HTR-8/SVneo (cell line): ENCODE measurements at regions not wholly inside any gene's neighbourhood (a gene's known extent, or its start where the extent isn't known, plus 50 kb on each side); places are given as distances from the start of the nearest gene placed in this dataset.
"Not testable (repeated sequence)": the region's sequence is repeated elsewhere in the genome, so short reads cannot be mapped to it uniquely, and the experiment has no call there.

ENCODE experiments used
- DNase-seq: peaks from one replicate; pipeline ENCODE4 v3.0.0; 2011; ENCODE audit warnings: low spot score, mixed read lengths; ENCODE audit not compliant: insufficient read length
- FAIRE-seq: peaks from 2 replicates; lab custom pipeline; 2011; peaks lifted over from hg19 to GRCh38; lab: Jason Lieb, UNC

DNA sequence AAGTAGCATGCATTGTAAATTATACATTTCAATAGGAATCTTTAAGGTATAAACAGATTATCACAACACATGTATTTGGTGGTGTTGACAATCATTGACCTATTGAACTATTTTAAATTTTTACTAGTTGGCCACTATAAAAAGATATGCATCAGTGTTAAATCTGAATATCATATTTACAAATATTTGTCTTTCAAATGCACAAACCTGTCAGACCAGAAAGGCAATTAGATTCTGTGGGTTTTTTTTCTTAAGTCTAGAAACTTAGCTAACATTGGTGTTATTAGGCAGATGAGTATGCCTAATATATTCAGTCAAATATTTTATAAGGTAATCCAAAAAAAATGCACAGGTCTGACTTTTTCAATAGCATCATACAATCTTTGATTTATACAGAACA is 241.4 kb upstream of the DGKB start:
- DNase-seq (no peak), FAIRE-seq (no peak)

DNA sequence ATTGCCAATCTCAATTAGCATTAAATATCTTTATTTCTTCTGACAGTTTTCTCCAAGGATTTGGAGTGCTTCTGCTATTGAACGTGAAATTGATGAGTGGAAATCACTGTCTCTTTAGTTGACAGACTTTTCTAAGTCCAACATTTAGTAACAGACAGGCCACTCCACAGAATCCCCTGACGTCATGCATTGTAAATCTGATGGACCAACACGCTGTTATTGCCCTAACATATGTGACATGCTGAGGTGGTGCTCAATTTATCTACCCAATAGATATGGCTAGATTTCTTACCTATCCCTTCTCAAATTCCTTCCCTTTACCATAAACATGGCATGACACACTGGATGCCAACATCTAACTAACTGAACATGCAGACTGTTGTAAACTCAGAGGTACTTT is 240.6 kb upstream of the DGKB start:
- FAIRE-seq, result no peak

DNA sequence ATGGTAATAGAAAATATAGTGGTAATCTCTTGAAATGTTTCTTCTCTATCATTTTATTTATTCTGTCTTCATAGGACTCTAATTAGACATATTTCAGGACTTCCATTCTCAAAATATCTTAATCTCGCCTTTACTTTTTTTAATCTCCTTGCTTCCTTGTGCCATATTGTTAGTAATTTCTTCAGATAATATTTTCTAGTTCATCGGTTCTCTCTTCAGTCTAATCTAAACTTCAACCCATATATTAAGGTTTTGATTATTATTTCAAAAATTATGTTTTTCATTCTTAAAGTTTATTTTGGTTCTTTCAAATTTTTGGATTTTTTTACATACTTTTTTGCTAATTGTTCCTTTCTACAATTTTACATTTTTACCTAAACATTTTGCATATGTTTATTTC is 237.9 kb upstream of the DGKB start:
- DNase-seq, result no peak
- no peak for FAIRE-seq

More for the DNA sequence above, 240.6 kb upstream of the DGKB start:
- DNase-seq, result no peak

DNA sequence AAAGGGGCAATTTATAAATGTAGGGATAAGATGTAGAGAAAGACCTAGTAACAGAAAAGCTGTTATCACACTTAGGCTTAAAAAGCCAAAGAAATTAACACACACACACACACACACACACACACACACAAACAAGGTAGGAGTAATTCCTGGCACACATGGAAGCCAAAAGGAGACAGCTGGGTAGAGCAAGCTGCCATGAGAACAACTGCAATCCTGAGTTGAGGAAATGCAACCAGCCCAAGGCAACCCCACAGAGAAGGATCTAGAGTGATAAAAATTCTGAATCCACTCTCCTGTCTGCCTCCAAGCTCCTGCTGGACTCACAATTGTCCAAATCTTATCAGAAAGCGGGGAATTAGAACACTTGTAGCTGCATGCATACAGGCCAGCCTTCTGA is 229.1 kb upstream of the DGKB start:
- FAIRE-seq (no peak), DNase-seq (no peak)

DNA sequence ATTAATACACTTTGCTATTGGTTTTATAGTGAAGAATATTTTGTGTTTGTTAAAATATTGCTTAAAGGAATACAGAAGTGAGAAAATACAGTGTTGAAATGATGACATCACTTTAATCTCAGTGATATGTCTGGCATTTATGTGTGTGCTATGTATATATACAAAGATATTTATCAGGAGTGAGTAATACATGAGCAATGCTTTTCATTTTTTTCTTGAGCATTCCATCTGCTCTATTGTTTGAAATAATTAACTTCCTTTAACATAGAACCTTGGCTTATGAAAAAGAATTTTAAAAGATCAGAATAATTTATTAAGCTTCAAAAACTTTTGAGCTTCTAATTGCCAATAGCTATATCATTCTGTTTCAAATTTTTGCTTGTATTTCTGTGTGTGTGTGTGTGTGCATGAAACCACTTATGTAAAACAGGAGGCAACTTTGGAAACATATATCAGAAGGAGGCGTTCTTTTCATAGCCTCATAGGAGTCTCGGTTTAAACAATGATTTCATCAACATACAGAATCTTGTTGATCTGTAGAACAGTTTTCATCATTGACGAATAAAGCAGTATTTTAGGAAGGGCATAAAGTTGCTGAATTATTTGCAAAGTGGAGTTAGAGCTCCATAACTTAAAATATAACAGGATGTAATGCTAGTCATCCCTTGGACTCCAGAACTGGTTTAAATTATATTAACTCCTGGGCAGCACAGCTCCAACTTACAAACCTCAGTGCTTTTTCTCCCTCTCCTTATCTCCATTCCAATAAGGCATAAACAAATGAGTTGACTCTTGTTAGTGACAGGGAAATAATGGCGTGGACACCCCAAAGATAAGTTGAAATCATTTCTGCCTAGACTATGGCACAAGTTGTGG is 228.4 kb upstream of the DGKB start:
- DNase-seq (peak; percentile 32), FAIRE-seq (no peak)

DNA sequence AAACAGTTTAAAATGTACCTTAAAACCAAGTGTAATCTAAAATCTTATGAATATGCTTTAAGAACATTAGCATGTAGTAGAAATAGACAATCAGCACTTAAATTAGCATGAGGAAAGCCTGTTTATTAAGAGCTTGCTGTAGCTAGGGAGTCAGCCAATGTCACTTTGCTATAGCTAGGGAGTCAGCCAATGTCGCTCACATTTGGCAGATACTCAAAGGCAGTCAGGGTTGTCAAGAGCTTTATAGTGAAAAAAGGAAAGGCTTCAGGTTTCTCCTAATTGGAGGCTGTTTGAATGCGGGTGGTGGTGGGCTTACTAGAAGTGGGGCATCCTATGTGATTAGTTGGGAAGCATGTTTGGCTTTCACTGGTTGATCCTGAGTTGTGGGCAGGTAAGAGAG is 226.2 kb upstream of the DGKB start:
- no peak for DNase-seq
- FAIRE-seq, result no peak

DNA sequence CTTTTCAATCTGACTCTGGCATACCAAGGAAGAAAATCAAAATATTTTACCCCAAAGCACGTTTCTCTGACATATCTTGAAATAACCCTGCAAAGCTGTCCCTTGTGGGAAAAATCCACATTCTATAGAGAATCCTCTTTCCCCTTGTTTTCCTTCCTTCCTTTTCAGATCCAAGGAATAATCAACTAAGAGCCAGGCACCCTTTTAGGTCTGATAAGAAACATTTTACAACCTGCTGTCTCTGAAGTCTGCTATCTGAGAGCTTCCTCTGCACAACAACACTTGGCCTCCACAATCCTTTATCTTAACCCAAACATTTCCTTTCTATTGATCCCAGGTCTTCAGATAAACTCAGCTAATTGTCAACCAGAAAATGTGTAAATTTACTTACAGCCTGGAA is 224.1 kb upstream of the DGKB start:
- not testable (repeated sequence) for FAIRE-seq, DNase-seq

DNA sequence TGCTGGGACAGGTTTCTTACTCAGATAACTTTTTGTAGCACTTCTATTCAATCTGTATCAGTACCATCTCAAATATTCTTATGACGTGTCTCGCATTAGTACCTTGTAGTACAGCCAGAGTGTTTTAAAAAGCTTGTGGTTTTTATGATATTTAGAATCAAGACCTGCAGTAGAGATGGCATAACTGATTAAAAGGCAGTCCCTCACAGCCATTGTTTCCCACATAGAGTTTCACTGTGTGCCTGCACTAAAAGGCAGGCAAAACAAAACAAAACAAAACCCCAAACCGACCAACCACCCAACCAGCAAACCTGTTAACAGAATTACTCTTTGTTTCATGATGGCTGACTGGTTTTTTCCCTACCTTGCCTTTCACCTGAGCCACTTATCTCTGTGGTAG is 221.3 kb upstream of the DGKB start:
- FAIRE-seq (no peak), DNase-seq (no peak)

DNA sequence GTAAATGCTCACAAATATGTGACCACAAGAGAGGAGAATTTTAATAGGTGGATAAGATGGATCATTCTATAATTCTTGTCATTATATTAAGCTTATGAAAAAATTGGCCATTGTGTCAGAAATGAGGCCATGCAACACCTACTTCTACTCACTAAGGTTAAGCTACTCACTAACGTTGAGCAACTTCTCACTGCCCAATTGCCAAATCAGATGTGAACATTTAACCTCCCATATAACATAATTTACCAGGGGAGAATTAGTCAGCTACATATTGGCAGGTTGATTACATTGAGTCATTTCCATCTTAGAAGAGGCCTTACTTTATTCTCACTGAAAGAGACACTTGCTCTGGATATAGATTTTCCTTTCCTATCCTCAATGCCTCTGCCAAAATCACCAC is 211.2 kb upstream of the DGKB start:
- DNase-seq (no peak), FAIRE-seq (no peak)

DNA sequence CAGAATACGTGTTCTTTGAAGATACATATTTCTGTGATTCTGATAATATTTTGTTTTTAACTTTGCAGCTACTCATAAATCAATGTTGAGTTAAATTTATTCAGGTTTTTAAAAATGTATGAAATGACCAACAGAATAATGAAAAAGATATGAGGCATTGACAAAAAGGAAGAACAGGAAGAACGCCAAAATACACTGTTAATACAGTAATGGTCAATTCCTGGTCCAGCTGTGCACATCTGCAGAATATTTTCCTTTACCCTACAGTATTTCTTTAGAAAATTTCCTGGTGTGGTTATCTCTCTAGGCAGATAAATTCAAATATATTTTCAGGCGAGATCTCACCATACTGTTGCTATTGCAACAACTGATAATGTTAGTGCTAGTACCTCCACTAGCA is 203.2 kb upstream of the DGKB start:
- DNase-seq (no peak), FAIRE-seq (no peak)

DNA sequence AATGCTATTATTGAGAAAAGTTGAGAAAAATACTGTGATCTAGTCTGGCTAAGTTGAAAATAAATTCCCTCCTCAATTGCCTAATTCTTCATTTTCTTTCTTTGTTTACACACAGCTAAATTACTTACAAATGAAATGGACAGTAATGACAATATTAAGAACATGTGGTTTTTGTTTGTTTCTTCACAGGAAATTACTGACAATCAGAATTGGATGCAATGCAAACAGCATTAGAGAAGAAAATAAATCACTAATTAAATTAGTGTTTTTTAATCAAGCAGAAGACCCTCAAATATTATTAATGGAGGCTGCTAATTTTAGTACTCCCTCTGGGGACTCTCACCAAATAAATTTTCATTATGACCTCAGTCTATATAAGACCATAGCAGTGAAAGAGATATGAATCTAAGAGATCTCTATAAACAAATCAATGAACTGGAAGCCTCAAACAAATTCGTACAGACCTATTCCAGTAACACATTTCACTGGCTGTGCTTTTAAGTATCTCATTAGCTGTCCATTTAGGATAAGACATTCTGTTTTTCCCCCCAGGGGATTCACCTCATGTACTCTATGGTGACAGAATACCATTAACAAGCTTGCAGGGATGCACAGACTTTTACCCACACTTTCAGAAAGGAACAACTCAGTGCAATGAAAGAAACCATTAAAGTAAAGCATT is 202.0 kb upstream of the DGKB start:
- DNase-seq (no peak), FAIRE-seq (no peak)

DNA sequence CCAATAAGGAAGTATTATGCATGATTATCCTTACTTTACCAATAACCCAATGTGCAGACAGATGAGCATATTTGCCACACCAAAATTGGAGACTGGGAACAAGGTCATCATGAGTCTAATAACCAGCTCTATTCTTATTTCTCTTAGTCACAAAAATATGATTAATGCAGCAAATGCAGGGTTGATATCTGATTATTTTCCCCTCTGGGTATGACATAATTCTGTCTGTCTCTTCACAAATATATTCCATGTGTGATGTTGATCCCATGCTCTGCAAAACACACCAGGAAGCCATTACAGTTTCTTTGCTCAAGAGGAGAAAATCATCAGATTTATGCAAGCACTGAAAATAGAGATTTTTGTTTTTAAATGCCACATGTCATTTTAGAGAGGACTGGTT is 196.5 kb upstream of the DGKB start:
- DNase-seq (no peak), FAIRE-seq (no peak)

DNA sequence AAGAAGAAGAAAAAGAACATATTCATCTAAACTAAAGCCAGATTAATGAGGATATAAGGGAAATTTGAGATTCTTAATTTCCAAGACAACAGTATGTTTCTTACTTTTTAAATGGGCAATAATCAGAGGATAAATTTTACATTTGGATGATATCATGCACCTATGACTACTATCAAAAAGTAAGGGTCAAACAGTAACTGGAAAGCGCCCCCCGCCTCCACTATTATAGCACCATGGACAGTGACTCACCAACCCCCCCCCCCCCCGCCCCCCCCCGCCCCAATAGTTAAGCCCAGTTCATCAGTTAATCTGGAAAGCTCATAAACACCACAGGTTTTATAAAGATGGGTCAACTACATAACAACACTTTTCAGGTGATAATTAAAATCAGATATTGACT is 194.3 kb upstream of the DGKB start:
- no peak for DNase-seq
- no peak for FAIRE-seq

DNA sequence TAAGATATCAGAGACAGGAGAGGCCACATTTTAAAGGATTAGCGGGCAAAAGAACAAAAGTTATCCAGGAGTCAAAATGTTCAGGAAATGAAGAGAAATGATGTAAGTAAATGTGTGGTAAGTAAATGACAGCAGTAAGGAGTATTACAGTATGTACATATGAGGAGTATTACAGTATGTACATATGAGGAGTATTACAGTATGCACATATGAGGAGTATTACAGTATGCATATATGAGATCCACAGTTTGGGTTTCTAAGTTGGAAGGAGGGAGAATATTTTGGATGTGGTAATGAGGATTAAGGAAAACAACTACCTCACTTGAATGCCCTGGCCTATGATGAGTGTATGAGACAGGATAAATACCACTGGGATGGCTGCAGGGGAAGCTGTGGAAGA is 192.4 kb upstream of the DGKB start:
- no peak for FAIRE-seq
- no peak for DNase-seq

DNA sequence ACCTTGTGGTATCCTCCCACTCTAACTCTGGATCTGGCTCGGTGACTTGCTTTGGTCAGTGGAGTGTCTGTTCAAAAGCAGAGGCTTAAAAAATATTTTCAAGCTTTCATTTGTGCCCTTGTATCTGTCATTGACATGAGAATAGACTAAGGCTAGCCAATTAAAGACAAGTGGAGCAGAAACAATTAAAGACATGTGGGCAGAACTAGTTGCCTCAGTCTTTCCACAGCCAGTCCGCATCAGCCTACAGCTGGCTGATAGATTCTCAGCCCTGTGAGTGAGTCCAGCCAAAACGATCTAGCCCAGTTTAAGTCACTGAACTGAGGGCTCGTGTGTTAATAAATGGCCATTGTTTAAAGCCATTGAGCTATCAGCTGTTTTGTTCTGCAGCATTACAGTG is 185.2 kb upstream of the DGKB start:
- FAIRE-seq (no peak), DNase-seq (no peak)

DNA sequence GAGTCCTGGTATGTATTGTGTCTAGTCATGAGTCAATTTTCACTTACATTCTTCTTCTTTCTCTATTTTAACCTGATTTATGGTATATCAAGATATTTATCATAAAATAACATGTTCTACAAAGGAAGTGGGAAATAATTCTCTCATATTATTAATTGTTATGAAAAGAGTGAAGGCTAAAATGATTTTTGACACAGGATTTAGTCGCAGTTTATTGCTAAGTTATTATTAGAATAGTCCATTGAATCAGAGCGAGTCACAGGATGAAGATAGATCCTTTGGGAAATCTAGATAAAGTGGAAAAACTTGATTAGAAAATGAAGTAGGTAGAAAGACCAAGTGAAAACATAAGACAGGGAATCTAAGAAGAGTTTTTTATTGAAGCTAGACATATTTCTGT is 184.3 kb upstream of the DGKB start:
- DNase-seq (no peak), FAIRE-seq (no peak)

DNA sequence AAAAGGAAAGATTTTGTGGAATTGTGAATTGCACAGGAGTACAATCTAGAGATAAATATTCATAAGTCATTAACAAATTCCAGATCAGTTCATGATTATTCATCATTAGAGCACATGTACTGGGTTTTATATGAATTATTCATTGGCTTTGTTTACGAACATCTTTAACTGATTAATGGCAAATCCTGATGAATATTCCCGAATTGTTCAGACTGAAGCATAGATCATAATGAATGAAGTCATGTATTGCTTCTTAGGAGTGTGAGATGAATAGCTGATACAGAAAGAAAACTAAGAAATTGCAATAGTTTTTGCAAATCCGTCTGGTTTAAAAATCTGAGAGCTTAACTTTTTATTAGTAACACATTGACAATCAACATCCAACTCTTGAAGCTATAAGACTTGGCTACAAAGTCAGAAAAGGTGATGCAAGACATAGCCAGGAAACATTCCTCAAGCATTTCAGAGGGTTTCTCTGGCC is 183.6 kb upstream of the DGKB start:
- DNase-seq (no peak), FAIRE-seq (no peak)

DNA sequence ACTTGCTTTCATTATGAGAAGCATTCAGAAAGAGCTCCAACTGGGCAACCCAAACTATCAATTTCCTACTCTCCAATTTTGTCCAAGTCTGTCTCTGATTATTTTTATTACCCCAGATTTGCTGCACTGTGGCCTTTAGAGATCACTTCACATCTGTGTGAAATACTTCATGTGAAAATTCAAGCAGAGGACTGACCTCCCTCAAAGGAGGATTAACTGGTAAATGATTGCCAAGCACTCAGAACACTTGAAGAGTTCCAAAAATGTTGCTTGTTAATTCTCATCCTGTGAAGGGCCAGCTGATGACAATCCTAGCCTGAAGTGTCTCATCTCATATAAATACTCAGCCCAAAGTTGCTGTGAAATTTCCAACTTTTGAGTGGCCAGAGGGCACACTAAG is 182.8 kb upstream of the DGKB start:
- DNase-seq (no peak), FAIRE-seq (no peak)

DNA sequence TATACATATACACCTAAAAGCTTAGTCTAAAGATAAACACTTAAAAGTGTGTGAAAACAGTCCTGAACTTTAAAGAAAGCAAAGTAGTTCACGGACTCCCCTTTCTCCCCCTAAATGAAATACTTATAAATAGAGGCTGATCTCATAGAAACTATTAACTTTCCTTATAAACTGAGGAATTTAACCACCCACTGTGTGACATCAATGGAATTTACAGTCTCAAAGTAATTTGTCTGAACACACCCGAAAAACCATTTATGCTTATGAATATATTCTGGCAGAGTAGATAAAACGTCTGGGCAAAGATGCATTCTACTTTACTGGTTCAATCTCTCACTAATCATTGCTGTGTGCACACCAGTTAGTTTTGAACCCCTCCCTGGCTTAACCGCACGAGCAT is 181.8 kb upstream of the DGKB start:
- no peak for DNase-seq
- no peak for FAIRE-seq

DNA sequence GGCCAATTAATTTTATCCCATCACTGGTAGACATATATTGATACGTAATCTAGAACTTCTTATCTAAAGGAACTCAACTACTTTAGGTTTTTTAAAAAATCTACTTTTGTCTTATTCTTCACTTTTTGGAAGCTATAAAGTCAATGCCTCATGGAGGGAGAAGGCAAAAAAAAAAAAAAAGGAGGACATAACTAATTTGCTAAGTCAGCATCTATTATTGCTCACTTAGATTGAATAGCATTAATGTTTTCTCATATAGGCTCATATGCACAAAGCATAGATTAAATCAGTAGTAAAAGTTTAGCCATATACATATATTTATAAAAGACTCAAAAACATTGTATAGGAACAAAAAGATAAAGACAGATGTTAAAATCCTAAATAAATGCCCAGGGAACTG is 179.3 kb upstream of the DGKB start:
- DNase-seq (no peak), FAIRE-seq (no peak)

DNA sequence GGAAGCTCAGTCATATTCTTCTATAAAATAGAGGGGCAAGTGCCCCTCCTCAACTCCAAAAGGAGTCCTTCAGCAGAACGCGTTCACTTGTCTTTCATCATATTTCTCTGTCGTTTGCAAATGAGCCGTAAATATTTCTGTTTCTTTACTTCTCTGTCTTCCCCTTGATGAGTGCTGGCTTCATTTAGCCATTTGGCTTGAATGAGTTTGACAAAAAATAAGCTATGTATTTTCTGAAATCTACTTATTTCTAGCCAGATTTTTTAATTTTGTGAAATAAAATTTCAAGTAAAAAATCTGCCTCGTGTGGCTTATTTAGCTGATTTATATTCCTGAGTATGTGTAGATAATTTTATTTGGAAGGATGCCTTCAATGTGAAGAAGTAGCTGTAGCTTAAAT is 170.8 kb upstream of the DGKB start:
- no peak for DNase-seq
- FAIRE-seq, result no peak

DNA sequence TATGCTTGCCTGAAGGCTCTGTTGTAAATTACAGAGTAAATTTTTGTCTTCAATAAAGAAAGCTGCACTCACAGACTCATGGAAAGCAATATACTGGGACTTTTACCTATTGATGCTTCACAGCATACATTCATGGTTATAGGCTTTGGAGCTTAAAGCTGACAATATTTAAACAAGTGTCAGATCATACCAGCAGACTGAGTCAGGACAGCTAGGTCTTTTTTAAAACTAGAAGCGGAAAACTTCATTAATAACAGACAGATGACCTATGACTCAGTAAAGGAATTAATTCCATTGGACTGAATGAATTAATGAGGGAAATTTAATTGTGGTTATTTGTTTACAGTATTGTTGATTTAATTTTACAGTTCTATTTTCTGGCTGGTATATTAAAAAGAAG is 165.8 kb upstream of the DGKB start:
- no peak for DNase-seq
- no peak for FAIRE-seq
